GM12878 (cell line): ENCODE measurements at regions not wholly inside any gene's neighbourhood (a gene's known extent, or its start where the extent isn't known, plus 50 kb on each side); places are given as distances from the start of the nearest gene placed in this dataset.

ENCODE experiments used
- ATAC-seq: fragments of 200-7000 bp; cut with Tn5 transposase; 3 replicates; pipeline ENCODE4 v1.9.1; 2020; ENCODE audit warnings: mild to moderate bottlenecking, moderate library complexity
- BruUV-seq: library from RNA; stranded (reverse); fragments of 400-500 nt; replicated peaks from 2 replicates; lab custom pipeline; 2021; lab: Mats Ljungman, UMichigan
- CTCF ChIA-PET: fragments of 300-600 bp; sonication (Branson Sonifier 250); formaldehyde crosslinking; extraction: SDS; loops from one replicate; lab custom pipeline; 2021; ENCODE audit warnings: inconsistent platforms; lab: Yijun Ruan, JAX
- POLR2A ChIA-PET: fragments of 350-600 bp; formaldehyde crosslinking; extraction: SDS; loops from one replicate; lab custom pipeline; 2021; ENCODE audit warnings: inconsistent platforms; lab: Charles Lee
- RAD21 ChIA-PET: fragments of 300-600 bp; sonication (Branson Sonifier 250); formaldehyde crosslinking; loops from one replicate; lab custom pipeline; 2023; ENCODE audit warnings: antibody characterized with exemption; ENCODE audit not compliant: unreplicated experiment; lab: Charles Lee
- SMC1A ChIA-PET: fragments of 300-600 bp; sonication (Branson Sonifier 250); formaldehyde crosslinking; loops from one replicate; lab custom pipeline; 2023; ENCODE audit not compliant: unreplicated experiment, uncharacterized antibody; lab: Charles Lee
- DNase-seq: peaks from one replicate; pipeline ENCODE4 v3.0.0-alpha.2; 2011; ENCODE audit warnings: low read depth, low spot score
- FAIRE-seq: peaks from 3 replicates; lab custom pipeline; 2011; peaks lifted over from hg19 to GRCh38; lab: Jason Lieb, UNC
- H2AFZ ChIP-seq: 2 replicates; pipeline ENCODE4 v1.6.0; 2011; ENCODE audit warnings: low read depth, low read length, control low read depth; ENCODE audit not compliant: control insufficient read depth
- H3K27ac ChIP-seq: 2 replicates; pipeline ENCODE4 v1.5.1; 2011; ENCODE audit warnings: control low read depth; ENCODE audit not compliant: control insufficient read depth, insufficient read depth
- H3K27me3 ChIP-seq, 2 experiments: replicated peaks in 1 of 2; 2 replicates each; pipeline versions ENCODE4 v1.6.0 to v1.6.1; 2011; ENCODE audit warnings: low read length in 1 of 2; ENCODE audit not compliant: control insufficient read depth in 2 of 2, insufficient read depth in 2 of 2
- H3K36me3 ChIP-seq, 2 experiments: 2 replicates each; pipeline ENCODE4 v1.5.1; 2011; ENCODE audit warnings: low read length in 1 of 2; ENCODE audit not compliant: control insufficient read depth in 2 of 2, insufficient read depth in 2 of 2
- H3K4me1 ChIP-seq: 2 replicates; pipeline ENCODE4 v1.6.1; 2011; ENCODE audit warnings: mild to moderate bottlenecking, low read length, moderate library complexity, mixed read lengths; ENCODE audit not compliant: control insufficient read depth, insufficient read depth
- H3K4me2 ChIP-seq: 2 replicates; pipeline ENCODE4 v1.6.0; 2011; ENCODE audit warnings: control low read depth; ENCODE audit not compliant: control insufficient read depth, insufficient read depth
- H3K4me3 ChIP-seq: fragments of 200-600 bp; sonication (generic); 2 replicates; pipeline ENCODE4 v1.5.1; 2016
- H3K79me2 ChIP-seq: 2 replicates; pipeline ENCODE4 v1.6.0; 2011; ENCODE audit warnings: low read length; ENCODE audit not compliant: control insufficient read depth, insufficient read depth
- H3K9ac ChIP-seq: 2 replicates; pipeline ENCODE4 v1.8.0; 2011; ENCODE audit warnings: low read length, control low read depth, mixed read lengths; ENCODE audit not compliant: control insufficient read depth, insufficient read depth
- H3K9me3 ChIP-seq: replicated peaks from 3 replicates; pipeline ENCODE4 v1.5.1; 2011; ENCODE audit warnings: mild to moderate bottlenecking, low read length; ENCODE audit not compliant: control insufficient read depth, insufficient read depth
- H4K20me1 ChIP-seq: 2 replicates; pipeline ENCODE4 v1.6.0; 2011; ENCODE audit not compliant: control insufficient read depth, insufficient read depth
- ASH2L ChIP-seq: fragments of 300-600, 200-600 bp; sonication (generic); IDR thresholded peaks from 2 replicates; pipeline ENCODE4 v1.6.1; 2017; ENCODE audit warnings: low read depth, mild to moderate bottlenecking, borderline replicate concordance
- CEBPB ChIP-seq, 2 experiments: fragments of 150-350 bp in 1 of 2; IDR thresholded peaks; 2 replicates each; pipeline ENCODE4 v1.6.1; 2012 to 2014; ENCODE audit warnings: low read depth in 2 of 2, low read length in 2 of 2, borderline replicate concordance in 1 of 2, inconsistent platforms in 1 of 2
- CHD1 ChIP-seq: IDR thresholded peaks from 2 replicates; pipeline ENCODE4 v1.6.1; 2012; ENCODE audit warnings: low read depth, low read length, improper control_type of control experiment
- CHD2 ChIP-seq: IDR thresholded peaks from 2 replicates; pipeline ENCODE4 v1.6.1; 2011; ENCODE audit warnings: low read depth, low read length, improper control_type of control experiment, borderline replicate concordance
- CREM ChIP-seq: IDR thresholded peaks from 2 replicates; pipeline ENCODE4 v1.6.1; 2014; ENCODE audit warnings: antibody characterized with exemption, low read depth
- HCFC1 ChIP-seq: fragments of 150-350 bp; IDR thresholded peaks from 2 replicates; pipeline ENCODE4 v1.6.1; 2014; ENCODE audit warnings: low read length
- IKZF2 ChIP-seq, 2 experiments: fragments of 450-650 bp; IDR thresholded peaks; 2 replicates each; pipeline ENCODE4 v1.6.1; 2017; ENCODE audit warnings: mild to moderate bottlenecking in 2 of 2, moderate library complexity in 2 of 2
- IRF4 ChIP-seq: IDR thresholded peaks from 2 replicates; pipeline ENCODE4 v1.6.1; 2011; ENCODE audit warnings: low read depth, low read length
- MTA2 ChIP-seq: fragments of 450-650 bp; IDR thresholded peaks from 2 replicates; pipeline ENCODE4 v1.6.1; 2016; ENCODE audit warnings: low read depth, mild to moderate bottlenecking, moderate library complexity
- NFIC ChIP-seq: IDR thresholded peaks from 2 replicates; pipeline ENCODE4 v1.6.1; 2012; ENCODE audit warnings: low read depth, mild to moderate bottlenecking, inconsistent platforms, low read length, moderate library complexity
- NR2C2 ChIP-seq: IDR thresholded peaks from 2 replicates; pipeline ENCODE4 v1.6.1; 2011; ENCODE audit warnings: borderline replicate concordance, low read depth; ENCODE audit not compliant: control insufficient read depth, insufficient read length
- NRF1 ChIP-seq: conservative IDR thresholded peaks from 2 replicates; pipeline ENCODE4 v1.6.1; 2011; ENCODE audit warnings: mild to moderate bottlenecking, low read depth, low read length, improper control_type of control experiment
- POU2F2 ChIP-seq: IDR thresholded peaks from 3 replicates; pipeline ENCODE4 v1.6.1; 2011; ENCODE audit warnings: low read depth, mild to moderate bottlenecking, low read length, borderline replicate concordance
- RB1 ChIP-seq: fragments of 450-650 bp; formaldehyde crosslinking; IDR thresholded peaks from 2 replicates; pipeline ENCODE4 v1.6.1; 2017; ENCODE audit warnings: mild to moderate bottlenecking, borderline replicate concordance
- SP1 ChIP-seq: IDR thresholded peaks from one replicate; pipeline ENCODE4 v1.6.1; 2011; ENCODE audit warnings: low read depth, low read length
- SPI1 ChIP-seq: IDR thresholded peaks from 2 replicates; pipeline ENCODE4 v1.6.1; 2011; ENCODE audit warnings: low read depth, mild to moderate bottlenecking, low read length, moderate library complexity, borderline replicate concordance; ENCODE audit not compliant: insufficient read depth
- ZNF217 ChIP-seq: fragments of 450-650 bp; IDR thresholded peaks from 2 replicates; pipeline ENCODE4 v1.6.1; 2017; ENCODE audit warnings: antibody characterized with exemption, mild to moderate bottlenecking
- ZNF384 ChIP-seq: IDR thresholded peaks from 2 replicates; pipeline ENCODE4 v1.6.1; 2012; ENCODE audit warnings: low read depth, mild to moderate bottlenecking, low read length, improper control_type of control experiment, borderline replicate concordance
- WGBS: methylation state at CpG from one replicate; pipeline ENCODE4 v1.1.6; 2016; ENCODE audit warnings: low lambda C conversion rate; ENCODE audit not compliant: insufficient replicate concordance, insufficient coverage; ENCODE audit errors: missing lambda C conversion rate; 5-methylcytosine and 5-hydroxymethylcytosine counted together
- in situ Hi-C: fragments of 300-500 bp; cut with MboI; formaldehyde crosslinking; loops from 9 replicates; pipeline ENCODE4 v1.14.3; 2018; ENCODE audit warnings: mixed read lengths
- intact Hi-C: fragments of 100-400 bp; cut with micrococcal nuclease; formaldehyde crosslinking; loops from one replicate; pipeline ENCODE4 v1.14.2; 2022; ENCODE audit not compliant: unreplicated experiment
- TF ChIP-seq, protein P1 (sequence below): fragments of 450-650 bp; IDR thresholded peaks from 2 replicates; pipeline ENCODE4 v1.6.1; 2014; ENCODE audit warnings: mild to moderate bottlenecking
- TF ChIP-seq, protein P2 (sequence below): IDR thresholded peaks from 2 replicates; pipeline ENCODE4 v1.6.1; 2011; ENCODE audit warnings: borderline replicate concordance, low read depth, mild to moderate bottlenecking, moderate library complexity, low read length; ENCODE audit not compliant: insufficient read depth, poor library complexity, severe bottlenecking

DNA sequence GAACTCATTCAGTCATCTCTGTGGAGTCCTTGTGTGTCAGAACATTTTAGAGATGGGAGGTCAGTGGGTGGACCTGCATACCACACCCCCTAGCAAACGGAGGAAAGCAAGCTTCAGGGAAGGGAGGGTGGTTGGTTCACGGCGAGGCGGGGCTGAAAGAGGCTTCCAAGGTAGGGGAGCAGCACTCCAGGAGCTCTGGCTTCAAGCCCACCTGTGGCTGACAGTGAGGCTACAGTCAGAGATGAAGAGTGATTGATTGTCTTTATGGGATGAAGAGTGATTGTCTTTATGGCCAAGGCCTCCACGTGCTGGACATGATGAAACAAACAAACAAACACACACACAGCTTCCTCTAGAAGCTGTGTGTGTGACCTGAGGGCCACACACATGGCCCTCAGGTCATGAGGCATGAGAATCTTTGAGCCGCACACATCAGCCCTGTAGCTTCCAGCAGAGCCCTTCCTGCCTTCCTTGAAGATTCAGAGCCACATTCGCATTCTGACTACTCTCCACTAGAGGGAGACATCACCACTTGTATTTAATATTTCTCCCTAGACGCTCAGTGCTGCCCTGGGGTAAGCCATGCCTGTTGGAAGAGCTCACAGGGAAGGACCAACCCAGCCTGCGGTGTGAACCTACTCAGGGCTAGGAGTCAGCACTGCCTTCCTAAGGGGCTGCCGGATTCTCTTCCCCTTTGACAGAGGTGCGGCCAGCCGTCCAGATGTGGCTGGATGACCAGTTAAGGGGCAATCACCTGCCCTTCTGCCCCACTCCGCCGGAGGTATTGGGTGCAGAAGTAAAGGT, 54.4 kb upstream of the KCNA1 start (continued):
- TF ChIP-seq IRF4 (0 out of 2 replicates have a peak, but pooled peaks have one; percentile 39), IKZF2 (IDR thresholded peaks at IDR 0.05) (no peak), NFIC (no peak), RB1 (no peak), CEBPB (IDR thresholded peaks at IDR 0.05; ENCODE audit: borderline replicate concordance in 1 of 2, low read depth in 2 of 2, low read length in 2 of 2) (no peak), CREM (no peak)
- TF ChIP-seq, protein P1, sequence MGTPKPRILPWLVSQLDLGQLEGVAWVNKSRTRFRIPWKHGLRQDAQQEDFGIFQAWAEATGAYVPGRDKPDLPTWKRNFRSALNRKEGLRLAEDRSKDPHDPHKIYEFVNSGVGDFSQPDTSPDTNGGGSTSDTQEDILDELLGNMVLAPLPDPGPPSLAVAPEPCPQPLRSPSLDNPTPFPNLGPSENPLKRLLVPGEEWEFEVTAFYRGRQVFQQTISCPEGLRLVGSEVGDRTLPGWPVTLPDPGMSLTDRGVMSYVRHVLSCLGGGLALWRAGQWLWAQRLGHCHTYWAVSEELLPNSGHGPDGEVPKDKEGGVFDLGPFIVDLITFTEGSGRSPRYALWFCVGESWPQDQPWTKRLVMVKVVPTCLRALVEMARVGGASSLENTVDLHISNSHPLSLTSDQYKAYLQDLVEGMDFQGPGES, result no peak
- TF ChIP-seq, all 136 proteins: peak for 5

DNA sequence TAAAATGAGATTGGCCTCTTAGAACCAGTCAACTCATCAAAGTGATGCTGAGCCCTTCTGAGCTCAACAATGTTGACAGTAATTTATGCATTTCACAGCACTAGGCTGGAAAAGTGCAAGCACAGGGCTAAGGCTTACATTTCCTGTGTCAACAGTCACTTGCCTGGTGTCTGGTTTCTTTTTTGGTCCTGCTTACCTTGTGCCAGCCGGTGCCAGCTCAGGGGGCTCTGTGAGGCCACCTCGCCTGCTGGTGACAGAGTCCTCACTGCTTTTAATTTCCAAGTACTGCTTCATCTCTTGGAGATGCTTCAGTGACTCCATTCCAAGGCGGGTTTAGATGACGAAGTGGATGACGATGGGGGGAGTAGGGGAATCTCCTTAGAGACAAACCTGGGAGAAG, 53.1 kb upstream of the KCNA1 start:
- WGBS, result 36% methylated on average over 5 of the region's 5 CpGs
- H3K4me1 ChIP-seq, result peaks cover 29% of the 10 kb centered on the region
- H3K36me3 ChIP-seq, result no peaks in the 10 kb centered on the region
- H3K9me3 ChIP-seq, result no peaks in the 10 kb centered on the region
- DNase-seq (no peak), ATAC-seq (no peak), FAIRE-seq (no peak)
- no peak overlapping the region for H2AFZ ChIP-seq
- SMC1A ChIA-PET, result interaction anchor here (0.7 to 3.8 kb wide), 18 partner anchors 8 to 228 kb away, joined by 3 to 26 read pairs (median 5); no protein-coding TSS in a partner anchor
- H3K27me3 ChIP-seq, result no peaks in the 10 kb centered on the region; a peak in 1 of 4 replicates
- no peak overlapping the region for H3K27ac ChIP-seq
- intact Hi-C loops, result loop anchor here (5.0 kb wide), 2 partner anchors 41 to 101 kb away; no protein-coding TSS in a partner anchor
- POLR2A ChIA-PET, result no interaction called here
- RAD21 ChIA-PET, result interaction anchor here (0.6 to 5.8 kb wide), 15 partner anchors 7 to 972 kb away, joined by 3 to 40 read pairs (median 4); no protein-coding TSS in a partner anchor
- in situ Hi-C loops, result loop anchor here (5.0 kb wide), 2 partner anchors 146 to 221 kb away; no protein-coding TSS in a partner anchor
- BruUV-seq, result no TSS peak
- H3K4me2 ChIP-seq, result no peak overlapping the region
- CTCF ChIA-PET, result interaction anchor here (0.6 to 7.1 kb wide), 43 partner anchors 9 to 972 kb away, joined by 3 to 84 read pairs (median 6); no protein-coding TSS in a partner anchor
- H3K4me3 ChIP-seq, result no peak overlapping the region
- H3K9ac ChIP-seq, result no peak overlapping the region
- H3K79me2 ChIP-seq, result no peaks in the 10 kb centered on the region
- no peaks in the 10 kb centered on the region for H4K20me1 ChIP-seq
- TF ChIP-seq ASH2L (no peak), CHD2 (no peak), NRF1 (no peak), SPI1 (no peak), ZNF217 (no peak), HCFC1 (no peak), CEBPB (IDR thresholded peaks at IDR 0.05; ENCODE audit: borderline replicate concordance in 1 of 2, low read depth in 2 of 2, low read length in 2 of 2) (no peak), CHD1 (no peak), POU2F2 (no peak), SP1 (no peak), NR2C2 (no peak), MTA2 (no peak), ZNF384 (no peak)
- TF ChIP-seq, protein P2, sequence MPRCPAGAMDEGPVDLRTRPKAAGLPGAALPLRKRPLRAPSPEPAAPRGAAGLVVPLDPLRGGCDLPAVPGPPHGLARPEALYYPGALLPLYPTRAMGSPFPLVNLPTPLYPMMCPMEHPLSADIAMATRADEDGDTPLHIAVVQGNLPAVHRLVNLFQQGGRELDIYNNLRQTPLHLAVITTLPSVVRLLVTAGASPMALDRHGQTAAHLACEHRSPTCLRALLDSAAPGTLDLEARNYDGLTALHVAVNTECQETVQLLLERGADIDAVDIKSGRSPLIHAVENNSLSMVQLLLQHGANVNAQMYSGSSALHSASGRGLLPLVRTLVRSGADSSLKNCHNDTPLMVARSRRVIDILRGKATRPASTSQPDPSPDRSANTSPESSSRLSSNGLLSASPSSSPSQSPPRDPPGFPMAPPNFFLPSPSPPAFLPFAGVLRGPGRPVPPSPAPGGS, result no peak
